Esophagus muscularis mucosa (tissue), 3 donors: ENCODE measurements at regions not wholly inside any gene's neighbourhood (a gene's known extent, or its start where the extent isn't known, plus 50 kb on each side); places are given as distances from the start of the nearest gene placed in this dataset.

Experiments used
- CTCF ChIP-seq, 3 experiments: fragments of 200-600 bp in 2 of 3; fragments of 450-650 bp in 1 of 3; sonication (generic) in 2 of 3; IDR thresholded peaks; one replicate each; pipeline ENCODE4 v1.5.1; 2017 to 2019; ENCODE audit warnings: antibody characterized with exemption in 3 of 3, mild to moderate bottlenecking in 2 of 3, moderate library complexity in 1 of 3
- POLR2AphosphoS5 ChIP-seq, 2 donors: sonication (generic); formaldehyde crosslinking; IDR thresholded peaks; one replicate each; pipeline ENCODE4 v1.6.1; 2017; ENCODE audit warnings: antibody characterized with exemption in 2 of 2

DNA sequence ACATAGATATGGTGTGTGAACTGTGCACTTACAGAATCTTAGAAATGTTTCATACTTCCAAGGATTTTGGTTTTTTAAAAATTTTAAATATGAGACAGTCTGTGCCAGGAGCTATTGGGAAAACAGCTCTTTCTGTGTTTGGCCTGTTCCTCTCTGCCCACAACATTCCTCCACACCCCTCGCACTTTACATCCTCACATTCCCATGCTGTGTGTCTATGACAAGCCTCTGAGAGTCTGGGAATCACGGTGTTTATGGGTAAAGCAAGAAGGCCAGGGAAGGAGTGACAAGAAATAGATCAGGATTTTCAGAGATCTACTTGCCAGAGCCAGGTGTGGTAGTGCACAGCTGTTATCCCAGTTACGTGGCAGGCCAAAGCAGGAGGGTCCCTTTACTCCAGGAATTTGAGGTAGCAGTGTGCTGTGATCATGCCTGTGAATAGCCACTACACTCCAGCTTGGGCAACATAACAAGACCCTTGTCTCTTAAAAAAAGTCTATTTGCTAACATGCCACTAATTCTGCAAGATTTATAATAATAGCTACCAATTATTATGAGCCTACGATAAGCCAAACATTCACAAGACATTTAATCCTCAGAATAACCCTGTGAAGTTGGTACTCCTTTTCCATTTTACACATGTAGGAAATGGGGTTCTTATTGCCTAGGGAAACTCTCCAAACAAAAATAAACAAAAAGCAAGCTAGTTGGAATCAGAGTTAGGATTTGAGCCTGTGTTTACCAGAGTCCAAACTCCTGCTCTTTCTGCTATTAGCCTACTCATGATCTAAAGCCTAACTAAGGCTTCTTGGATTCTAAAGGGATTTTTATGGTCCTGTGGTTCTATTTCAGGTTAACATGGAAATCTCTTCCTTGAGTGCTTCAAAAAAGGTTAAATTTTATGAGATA, 168.3 kb upstream of the SP8 start:
- TF ChIP-seq CTCF (IDR thresholded peaks at IDR 0.05) (no peak), POLR2AphosphoS5 (IDR thresholded peaks at IDR 0.05) (no peak)
